ENCODE measurements at regions not wholly inside any gene's neighbourhood (a gene's known extent, or its start where the extent isn't known, plus 50 kb on each side); places are given as distances from the start of the nearest gene placed in this dataset.
"Not testable (repeated sequence)": the region's sequence is repeated elsewhere in the genome, so short reads cannot be mapped to it uniquely, and the experiment has no call there.

- DNase-seq, result no peak
Measured at GRCh38 chr14:61154641-61155040, 126.5 kb downstream of the TMEM30B start.

DNA sequence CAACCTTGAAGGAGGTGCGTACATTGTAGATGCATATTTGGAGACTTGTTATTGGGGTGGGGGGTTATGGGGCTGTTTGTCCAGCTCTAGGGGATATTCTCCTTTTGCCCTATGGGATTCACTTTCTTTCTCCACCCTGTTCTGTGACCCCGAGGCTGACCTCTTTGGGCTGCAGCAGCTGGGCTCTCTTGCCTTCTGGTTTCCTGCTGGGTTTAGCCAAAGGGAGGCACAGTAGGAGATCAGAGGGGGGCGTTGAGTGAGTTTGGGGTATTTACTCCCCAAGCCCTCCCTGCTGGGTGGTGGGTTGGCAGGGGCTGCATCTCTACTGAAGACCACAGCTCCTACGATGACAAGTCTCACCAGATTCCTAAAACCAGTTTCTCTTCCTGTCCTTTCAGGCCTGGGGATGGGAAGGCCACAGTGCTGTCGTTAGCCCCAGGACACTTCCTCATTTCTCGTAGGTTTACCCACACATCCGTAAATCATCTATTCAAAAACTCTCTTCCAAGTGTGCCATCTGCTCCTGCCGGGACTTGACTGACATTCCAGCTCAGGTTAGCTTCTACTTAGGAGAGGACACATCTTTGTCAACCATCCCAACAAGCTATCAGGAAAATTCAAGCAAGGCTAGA is 127.1 kb downstream of the TMEM30B start:
- no peak for DNase-seq

DNA sequence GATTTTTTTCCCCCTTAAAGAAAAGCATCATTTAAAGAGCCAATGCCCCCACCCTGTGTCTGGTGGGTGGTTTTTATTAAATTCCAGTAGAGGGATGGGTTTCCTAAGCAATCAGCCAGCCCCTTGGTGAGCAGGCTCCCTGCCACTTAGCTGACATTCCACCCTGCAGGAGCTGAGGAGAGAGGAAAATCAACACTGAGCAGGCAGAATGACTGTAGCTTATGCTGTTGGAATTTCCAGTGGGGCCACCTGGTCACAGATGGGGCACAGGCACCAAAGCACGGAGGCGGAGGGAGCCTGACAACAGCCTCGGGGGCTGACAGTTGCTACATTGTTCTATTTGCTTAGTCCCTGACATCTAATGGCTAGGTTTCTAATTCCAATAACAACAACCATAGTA is 127.7 kb downstream of the TMEM30B start:
- no peak for DNase-seq

DNA sequence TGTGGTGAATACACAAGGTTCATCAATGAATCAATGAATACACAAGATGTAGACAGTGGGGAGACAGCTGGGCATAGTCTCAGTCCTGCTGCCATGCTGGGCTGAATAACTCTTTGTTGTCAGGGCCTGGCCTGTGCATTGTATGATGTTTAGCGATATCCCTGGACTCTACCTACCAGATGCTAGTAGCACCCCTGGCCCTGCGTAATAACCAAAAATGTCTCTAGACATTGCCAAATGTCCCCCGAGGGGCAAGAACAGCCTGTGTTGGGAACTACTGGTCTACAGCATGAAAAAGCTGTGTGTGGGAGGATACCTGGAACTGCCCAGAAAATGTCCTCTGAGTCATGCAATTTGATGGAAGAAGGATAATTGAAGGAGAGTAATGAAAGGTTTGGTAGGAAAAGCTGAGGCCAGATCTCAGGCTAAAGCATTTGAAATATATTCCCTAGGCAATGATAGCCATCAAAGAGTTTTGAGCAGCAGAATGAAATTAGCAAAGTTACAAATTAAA is 128.2 kb downstream of the TMEM30B start:
- DNase-seq, result no peak

- DNase-seq, result no peak
Measured at GRCh38 chr14:61151251-61151650, 129.9 kb downstream of the TMEM30B start.

DNA sequence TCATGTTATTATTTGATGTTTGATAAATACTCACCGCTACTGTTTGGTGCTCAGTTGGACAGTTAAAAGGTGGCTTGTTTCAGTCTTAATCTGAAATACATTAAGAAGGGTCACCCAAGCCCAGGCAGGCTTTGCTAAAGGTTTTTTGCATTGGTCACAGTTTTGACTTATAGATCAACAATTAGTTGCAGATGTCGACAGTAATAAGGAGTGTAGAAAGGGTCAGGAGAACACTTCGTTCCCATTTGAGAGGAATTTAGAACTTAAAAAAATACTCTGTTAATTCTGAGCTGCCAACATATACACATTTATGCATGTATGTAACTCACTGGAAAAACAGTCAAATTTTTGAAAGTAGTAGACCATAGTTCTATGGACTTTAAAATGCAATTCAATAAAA is 130.3 kb downstream of the TMEM30B start:
- DNase-seq, result no peak

GRCh38 chr14:61149896-61150295 is 131.2 kb downstream of the TMEM30B start:
- DNase-seq, result no peak

GRCh38 chr14:61148742-61149350 is 132.3 kb downstream of the TMEM30B start:
- DNase-seq, result no peak

DNA sequence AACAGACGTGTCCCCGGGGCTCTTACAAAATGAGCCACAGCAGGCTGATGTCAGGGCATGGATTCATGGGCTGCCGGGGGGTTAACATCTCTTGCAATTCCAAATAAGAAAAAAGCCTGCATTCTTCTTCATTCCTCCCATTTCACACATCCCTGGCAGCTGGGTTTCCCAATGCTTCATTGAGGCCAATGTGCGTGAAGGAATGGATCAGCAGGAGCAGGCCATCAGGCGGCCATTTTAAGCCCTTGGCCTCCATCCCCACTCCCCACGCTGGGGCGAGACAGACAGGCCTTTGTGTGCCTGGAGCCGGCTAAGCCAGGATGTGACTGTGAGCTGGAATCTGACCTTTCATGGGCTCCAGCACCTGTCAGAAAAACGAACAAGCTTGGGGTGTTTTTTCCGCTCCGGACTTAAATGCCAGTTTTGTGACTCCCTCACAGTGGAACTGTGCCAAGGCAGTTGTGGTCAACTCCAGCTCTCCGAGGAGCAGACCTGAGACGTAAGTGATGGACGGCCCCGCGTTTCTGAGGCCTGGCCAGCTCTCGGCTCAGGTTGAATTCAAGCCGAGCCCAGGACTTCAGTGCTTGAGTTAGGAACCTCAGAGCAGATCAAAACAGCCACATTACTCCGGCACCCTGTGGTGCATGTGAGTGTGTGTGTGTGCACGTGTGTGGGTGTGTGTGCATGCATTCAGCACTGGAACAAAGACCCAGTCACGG is 133.1 kb downstream of the TMEM30B start:
- no peak for DNase-seq

DNA sequence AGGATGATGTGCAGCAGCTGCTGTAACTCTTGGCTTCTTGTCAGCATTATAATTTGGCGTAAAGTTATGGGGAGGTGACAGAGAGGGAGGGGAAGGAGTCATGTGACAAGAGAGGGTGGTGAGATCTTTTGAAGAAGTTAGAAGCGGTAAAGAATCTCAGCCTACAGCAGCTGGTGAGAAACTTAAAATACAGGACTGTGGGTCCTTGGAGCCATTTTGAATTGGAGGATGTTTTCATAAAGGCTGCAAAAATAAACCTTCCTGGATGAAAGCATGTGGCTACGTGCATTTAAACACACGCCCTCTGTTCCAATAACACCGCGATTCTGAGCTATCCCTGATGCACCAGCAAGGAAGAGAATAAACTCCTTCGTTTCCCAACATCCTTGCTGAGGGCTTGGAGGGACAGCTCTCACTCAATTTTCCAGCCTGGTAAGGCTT is 133.7 kb downstream of the TMEM30B start:
- no peak for DNase-seq

GRCh38 chr14:61146899-61147298 is 134.2 kb downstream of the TMEM30B start:
- no peak for DNase-seq

DNA sequence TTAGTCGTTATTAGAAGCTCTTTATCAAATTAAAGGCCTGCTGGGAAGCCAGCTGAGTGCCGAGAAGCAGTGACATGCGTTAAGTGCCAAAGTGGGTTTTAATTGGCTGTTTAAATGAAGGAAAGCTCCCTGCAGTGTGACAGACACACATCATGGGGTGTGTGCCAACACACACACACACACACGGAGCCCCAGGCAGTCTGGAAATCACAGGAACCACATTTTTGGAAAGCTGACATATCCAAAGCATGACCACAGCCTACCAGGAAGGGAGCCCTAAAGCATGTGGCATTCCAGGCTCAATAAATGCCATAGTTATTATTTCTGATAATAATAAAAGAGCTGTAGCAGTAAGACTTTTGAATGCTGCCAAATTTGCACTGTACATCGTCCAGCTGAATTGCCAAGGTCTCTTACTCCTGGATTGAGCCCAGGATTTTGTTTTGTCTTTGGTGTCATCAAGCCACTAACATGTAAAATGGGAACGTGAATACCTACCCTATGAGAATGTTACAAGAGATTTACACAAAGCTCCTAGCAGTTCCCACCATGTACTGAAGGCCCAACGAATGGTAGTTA is 135.1 kb downstream of the TMEM30B start:
- DNase-seq, result no peak

GRCh38 chr14:61145034-61145902 is 135.9 kb downstream of the TMEM30B start:
- no peak for DNase-seq

GRCh38 chr14:61144117-61145033 is 136.8 kb downstream of the TMEM30B start:
- DNase-seq, result not testable (repeated sequence)

- DNase-seq, result peak; percentile 1
Measured at GRCh38 chr14:61140872-61141271, 140.3 kb downstream of the TMEM30B start.

DNA sequence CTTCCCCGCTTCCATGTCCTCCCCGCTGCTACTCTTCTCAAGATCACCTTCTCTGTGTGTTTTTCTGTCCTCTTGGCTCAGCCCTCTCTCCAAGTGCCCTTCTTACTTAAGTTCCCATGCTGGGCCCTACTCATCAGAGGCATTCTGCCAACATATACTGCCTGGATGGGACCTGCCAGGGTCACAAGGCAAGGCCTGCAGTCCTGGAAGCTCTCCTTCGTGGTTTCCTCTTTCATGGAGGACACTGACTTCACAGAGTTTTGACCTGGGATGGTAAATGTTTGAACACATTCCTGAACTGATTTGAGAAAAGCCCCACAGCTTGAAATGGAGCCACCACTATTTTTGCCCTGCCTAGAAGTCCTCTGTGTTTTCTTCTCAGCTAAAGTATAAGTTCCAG is 140.9 kb downstream of the TMEM30B start:
- no peak for DNase-seq

DNA sequence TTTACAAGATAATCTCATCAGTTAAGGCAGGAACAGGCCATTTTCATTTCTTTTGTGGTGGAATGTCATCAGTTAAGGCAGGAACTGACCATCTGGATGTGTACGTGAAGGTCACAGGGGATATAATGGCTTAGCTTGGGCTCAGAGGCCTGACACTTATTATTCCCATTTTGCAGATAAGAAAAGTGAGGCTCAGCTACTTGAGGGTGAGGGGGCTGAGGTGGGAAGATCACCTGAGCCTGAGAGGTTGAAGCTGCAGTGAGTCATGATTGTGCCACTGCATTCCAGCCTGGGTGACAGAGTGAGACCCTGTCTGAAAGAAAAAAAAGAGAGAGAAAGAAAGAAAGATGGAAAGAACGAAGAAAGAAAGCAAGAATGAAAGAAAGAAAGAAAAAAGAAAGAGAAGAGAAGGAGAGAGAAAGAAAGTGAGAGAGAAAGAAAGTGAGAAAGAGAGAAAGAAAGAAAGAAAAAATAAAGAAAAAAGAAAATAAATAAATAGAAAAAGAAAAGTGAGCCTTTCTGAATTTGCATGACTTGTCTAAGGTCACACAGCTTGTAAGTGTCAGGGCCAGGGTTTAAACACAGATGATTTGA is 142.0 kb downstream of the TMEM30B start:
- DNase-seq, result no peak

GRCh38 chr14:61132894-61133293 is 148.2 kb downstream of the TMEM30B start:
- DNase-seq, result peak; percentile 21

DNA sequence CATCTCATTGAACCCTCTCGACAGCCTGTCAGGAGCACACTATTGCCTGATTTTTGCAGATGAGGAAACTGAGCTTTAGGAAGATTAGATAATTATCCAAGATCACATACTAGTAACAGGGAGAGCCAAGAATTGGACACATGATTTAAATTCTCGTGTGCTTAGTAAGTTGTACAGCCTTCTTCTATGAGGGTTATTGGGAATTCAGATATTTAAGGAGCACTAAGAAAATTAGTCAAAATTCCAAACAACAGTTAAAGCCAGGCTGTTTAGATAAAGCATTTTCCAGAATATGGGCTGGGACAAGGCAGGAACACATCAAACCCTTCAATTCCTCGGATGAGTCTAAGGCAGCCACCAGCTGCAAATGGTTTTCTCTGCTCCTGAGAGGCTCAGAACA is 148.8 kb downstream of the TMEM30B start:
- no peak for DNase-seq

DNA sequence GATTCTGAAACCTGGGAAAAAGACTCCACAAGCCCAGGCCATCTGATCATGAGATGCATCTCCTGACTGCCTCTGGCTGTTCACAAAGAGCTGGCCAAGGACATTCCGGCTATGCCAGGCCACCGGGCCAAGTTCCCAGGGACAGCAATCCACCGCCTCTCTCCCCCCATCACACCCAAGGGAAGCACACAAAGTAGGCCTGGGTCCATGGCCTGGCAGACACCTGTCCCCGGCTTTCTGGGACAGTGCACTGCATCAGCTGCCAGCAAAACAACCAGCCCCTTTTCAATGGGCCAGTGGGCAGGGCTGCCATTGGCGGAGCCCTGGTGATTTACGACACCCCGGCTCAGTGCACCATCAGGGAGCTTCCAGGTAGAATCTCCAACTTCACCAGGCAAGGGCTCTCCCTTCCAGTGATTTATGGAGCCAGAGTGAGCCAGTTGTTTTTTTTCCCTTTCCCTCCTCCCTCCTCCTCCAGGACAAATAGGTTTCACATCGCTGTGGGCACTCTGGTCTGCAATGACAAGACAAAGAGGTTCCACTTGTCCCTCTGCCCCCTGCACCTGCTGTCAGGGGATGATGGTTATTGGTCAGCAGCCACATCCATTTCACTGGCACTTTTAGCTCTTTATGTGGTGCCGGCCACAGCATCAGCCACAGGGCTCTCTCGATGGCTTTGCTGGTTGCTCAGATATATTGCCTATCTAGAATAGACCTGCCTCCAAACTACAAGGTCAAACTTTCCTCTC is 149.6 kb downstream of the SLC38A6 start:
- no peak for DNase-seq

All from OCI-M1 (cell line).